ENCODE measurements at regions not wholly inside any gene's neighbourhood (a gene's known extent, or its start where the extent isn't known, plus 50 kb on each side); places are given as distances from the start of the nearest gene placed in this dataset.

GRCh38 chr18:37985126-37985525 lies 419.5 kb upstream of the CELF4 start:
- DNase-seq = no peak

GRCh38 chr18:37980556-37980955 lies 415.0 kb upstream of the CELF4 start:
- DNase-seq = no peak

- DNase-seq = no peak
These were observed 409.8 kb upstream of the CELF4 start for GRCh38 chr18:37975446-37975845.

- no peak for DNase-seq
These were observed 401.7 kb upstream of the CELF4 start for GRCh38 chr18:37967261-37967660.

- DNase-seq = no peak
These were observed 400.0 kb upstream of the CELF4 start for GRCh38 chr18:37965572-37965970.

- DNase-seq = no peak
These were observed 399.4 kb upstream of the CELF4 start for GRCh38 chr18:37964885-37965571.

GRCh38 chr18:37963837-37964236 lies 398.2 kb upstream of the CELF4 start:
- DNase-seq = no peak

- no peak for DNase-seq
These were observed 396.8 kb upstream of the CELF4 start for GRCh38 chr18:37962316-37962966.

GRCh38 chr18:37958499-37958898 lies 392.9 kb upstream of the CELF4 start:
- no peak for DNase-seq

- DNase-seq = no peak
These were observed 391.3 kb upstream of the CELF4 start for GRCh38 chr18:37956902-37957301.

- no peak for DNase-seq
These were observed 390.4 kb upstream of the CELF4 start for GRCh38 chr18:37956020-37956419.

- no peak for DNase-seq
These were observed 389.6 kb upstream of the CELF4 start for GRCh38 chr18:37955201-37955600.

- no peak for DNase-seq
These were observed 388.3 kb upstream of the CELF4 start for GRCh38 chr18:37953876-37954275.

- DNase-seq = no peak
These were observed 382.9 kb upstream of the CELF4 start for GRCh38 chr18:37948471-37948870.

- no peak for DNase-seq
These were observed 380.7 kb upstream of the CELF4 start for GRCh38 chr18:37946324-37946723.

GRCh38 chr18:37944700-37945270 lies 379.2 kb upstream of the CELF4 start:
- DNase-seq = no peak

- no peak for DNase-seq
These were observed 371.7 kb upstream of the CELF4 start for GRCh38 chr18:37937287-37937686.

- no peak for DNase-seq
These were observed 369.5 kb upstream of the CELF4 start for GRCh38 chr18:37935086-37935485.

- no peak for DNase-seq
These were observed 365.0 kb upstream of the CELF4 start for GRCh38 chr18:37930640-37931039.

GRCh38 chr18:37922162-37922561 lies 356.6 kb upstream of the CELF4 start:
- DNase-seq = no peak

GRCh38 chr18:37920865-37921264 lies 355.3 kb upstream of the CELF4 start:
- no peak for DNase-seq

- DNase-seq = no peak
These were observed 347.5 kb upstream of the CELF4 start for GRCh38 chr18:37913051-37913450.

- no peak for DNase-seq
These were observed 336.7 kb upstream of the CELF4 start for GRCh38 chr18:37902344-37902743.

GRCh38 chr18:37900326-37900725 lies 334.7 kb upstream of the CELF4 start:
- DNase-seq = no peak

- no peak for DNase-seq
These were observed 324.4 kb upstream of the CELF4 start for GRCh38 chr18:37889963-37890362.
